CD4-positive, CD25-positive, alpha-beta regulatory T cell (primary cell): ENCODE measurements at regions not wholly inside any gene's neighbourhood (a gene's known extent, or its start where the extent isn't known, plus 50 kb on each side); places are given as distances from the start of the nearest gene placed in this dataset.

Experiments used
- ATAC-seq, 2 donors: fragments of 150-1000 bp; cut with Tn5 transposase; one replicate each; pipeline ENCODE4 v1.10.0; 2021; ENCODE audit warnings: low read depth in 2 of 2, moderate number of reproducible peaks in 2 of 2, moderate library complexity in 1 of 2
- DNase-seq, 3 donors: peaks; one replicate each; pipeline versions ENCODE4 v3.0.0 to v3.0.0-alpha.2; 2012 to 2022; ENCODE audit warnings: mixed read lengths in 1 of 3
- H3K27ac ChIP-seq: one replicate; pipeline ENCODE4 v1.7.0; 2013; ENCODE audit warnings: mild to moderate bottlenecking, low read length; ENCODE audit not compliant: insufficient read depth, poor library complexity, severe bottlenecking
- H3K27me3 ChIP-seq: one replicate; pipeline ENCODE4 v1.7.0; 2013; ENCODE audit warnings: low read length; ENCODE audit not compliant: control insufficient read depth, insufficient read depth
- H3K36me3 ChIP-seq: one replicate; pipeline ENCODE4 v1.7.0; 2013; ENCODE audit warnings: mild to moderate bottlenecking, low read length, moderate library complexity; ENCODE audit not compliant: control insufficient read depth, insufficient read depth
- H3K4me1 ChIP-seq: 2 replicates; pipeline ENCODE4 v1.7.0; 2013; ENCODE audit warnings: mild to moderate bottlenecking, low read length; ENCODE audit not compliant: insufficient read depth, control insufficient read depth, poor library complexity, severe bottlenecking
- H3K4me3 ChIP-seq: one replicate; pipeline ENCODE4 v1.7.0; 2013; ENCODE audit warnings: low read depth, mild to moderate bottlenecking, low read length, moderate library complexity
- H3K9me3 ChIP-seq, 2 experiments: 1 replicate in 1 of 2; 2 replicates in 1 of 2; pipeline ENCODE4 v1.7.0; 2013; ENCODE audit warnings: low read length in 2 of 2, mild to moderate bottlenecking in 1 of 2, moderate library complexity in 1 of 2; ENCODE audit not compliant: control insufficient read depth in 2 of 2
- H3K27ac Mint-ChIP-seq, 3 donors: one replicate each; pipeline ENCODE4 v1.8.0; 2020 to 2022; ENCODE audit warnings: mild to moderate bottlenecking in 3 of 3, mixed read lengths in 3 of 3, moderate library complexity in 2 of 3
- H3K27me3 Mint-ChIP-seq: one replicate; pipeline ENCODE4 v1.8.0; 2022; ENCODE audit warnings: mild to moderate bottlenecking, mixed read lengths
- H3K36me3 Mint-ChIP-seq: one replicate; pipeline ENCODE4 v1.8.0; 2020; ENCODE audit warnings: mixed read lengths
- H3K4me1 Mint-ChIP-seq, 4 donors: one replicate each; pipeline ENCODE4 v1.8.0; 2020 to 2022; ENCODE audit warnings: mixed read lengths in 4 of 4, mild to moderate bottlenecking in 1 of 4
- H3K4me3 Mint-ChIP-seq, 4 donors: one replicate each; pipeline ENCODE4 v1.8.0; 2020 to 2022; ENCODE audit warnings: mild to moderate bottlenecking in 4 of 4, mixed read lengths in 4 of 4, moderate library complexity in 3 of 4
- H3K9me3 Mint-ChIP-seq, 7 donors: one replicate each; pipeline ENCODE4 v1.8.0; 2020 to 2022; ENCODE audit warnings: mixed read lengths in 7 of 7, mild to moderate bottlenecking in 3 of 7, moderate library complexity in 2 of 7

DNA sequence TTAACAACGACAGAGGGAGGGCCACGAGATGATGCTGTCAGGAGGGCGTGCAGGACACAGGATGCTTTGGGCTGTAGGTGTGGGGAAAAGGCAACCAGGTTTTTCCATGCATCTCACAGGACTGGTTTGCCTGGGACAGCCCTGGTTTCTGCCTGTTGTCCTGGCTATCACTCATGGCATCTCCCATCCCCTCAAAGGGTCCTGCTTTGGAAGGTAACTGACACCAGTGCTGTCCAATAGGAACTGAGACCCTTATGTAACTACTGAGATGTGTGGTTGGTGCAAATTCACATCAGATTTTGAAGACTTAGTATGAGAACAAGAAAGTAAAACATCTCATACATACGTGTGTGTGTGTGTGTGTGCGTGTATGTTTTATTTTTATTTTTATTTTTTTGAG is 144.2 kb downstream of the URI1 start:
- Mint-ChIP-seq H3K4me3 (no peak overlapping the region), H3K36me3 (no peaks in the 10 kb centered on the region), H3K4me1 (peaks cover 0 to 5% (median 0%) of the 10 kb centered on the region in 4 donors), H3K27me3 (no peaks in the 10 kb centered on the region), H3K27ac (no peak overlapping the region), H3K9me3 (no peaks in the 10 kb centered on the region)
- H3K4me1 ChIP-seq, result no peaks in the 10 kb centered on the region
- H3K27ac ChIP-seq, result no peak overlapping the region
- H3K4me3 ChIP-seq, result no peak overlapping the region
- ATAC-seq, result no peak
- H3K36me3 ChIP-seq, result no peaks in the 10 kb centered on the region
- no peak for DNase-seq
- H3K27me3 ChIP-seq, result no peaks in the 10 kb centered on the region
- H3K9me3 ChIP-seq, result no peaks in the 10 kb centered on the region

DNA sequence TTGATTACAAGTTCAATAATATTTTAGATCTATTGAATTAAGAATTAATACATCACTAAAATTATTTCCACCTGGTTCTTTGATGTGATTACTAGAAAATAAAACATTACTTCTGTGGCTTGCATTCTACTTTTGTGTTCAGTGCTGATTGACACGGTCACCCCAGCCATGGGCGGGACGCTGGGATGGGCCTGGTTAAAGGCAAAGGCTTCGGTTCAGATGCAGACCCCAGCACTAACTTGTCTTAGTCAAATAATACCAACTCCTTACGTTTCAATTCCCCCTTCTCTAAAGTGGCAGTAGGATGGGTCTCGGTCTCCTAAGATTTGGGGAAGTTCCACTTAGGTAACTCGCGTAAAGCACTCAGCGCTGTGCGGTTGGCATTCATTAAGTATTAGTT is 144.9 kb downstream of the URI1 start:
- no peak overlapping the region for H3K27ac ChIP-seq
- H3K4me3 ChIP-seq, result no peak overlapping the region
- H3K9me3 ChIP-seq, result no peaks in the 10 kb centered on the region
- no peaks in the 10 kb centered on the region for H3K36me3 ChIP-seq
- Mint-ChIP-seq H3K27ac (peak overlapping the region in 1 of 3 donors; percentile 56), H3K27me3 (no peaks in the 10 kb centered on the region), H3K9me3 (no peaks in the 10 kb centered on the region), H3K4me1 (peaks cover 0 to 5% (median 0%) of the 10 kb centered on the region in 4 donors), H3K36me3 (no peaks in the 10 kb centered on the region), H3K4me3 (no peak overlapping the region)
- DNase-seq, result no peak
- no peaks in the 10 kb centered on the region for H3K4me1 ChIP-seq
- no peaks in the 10 kb centered on the region for H3K27me3 ChIP-seq
- ATAC-seq, result no peak

DNA sequence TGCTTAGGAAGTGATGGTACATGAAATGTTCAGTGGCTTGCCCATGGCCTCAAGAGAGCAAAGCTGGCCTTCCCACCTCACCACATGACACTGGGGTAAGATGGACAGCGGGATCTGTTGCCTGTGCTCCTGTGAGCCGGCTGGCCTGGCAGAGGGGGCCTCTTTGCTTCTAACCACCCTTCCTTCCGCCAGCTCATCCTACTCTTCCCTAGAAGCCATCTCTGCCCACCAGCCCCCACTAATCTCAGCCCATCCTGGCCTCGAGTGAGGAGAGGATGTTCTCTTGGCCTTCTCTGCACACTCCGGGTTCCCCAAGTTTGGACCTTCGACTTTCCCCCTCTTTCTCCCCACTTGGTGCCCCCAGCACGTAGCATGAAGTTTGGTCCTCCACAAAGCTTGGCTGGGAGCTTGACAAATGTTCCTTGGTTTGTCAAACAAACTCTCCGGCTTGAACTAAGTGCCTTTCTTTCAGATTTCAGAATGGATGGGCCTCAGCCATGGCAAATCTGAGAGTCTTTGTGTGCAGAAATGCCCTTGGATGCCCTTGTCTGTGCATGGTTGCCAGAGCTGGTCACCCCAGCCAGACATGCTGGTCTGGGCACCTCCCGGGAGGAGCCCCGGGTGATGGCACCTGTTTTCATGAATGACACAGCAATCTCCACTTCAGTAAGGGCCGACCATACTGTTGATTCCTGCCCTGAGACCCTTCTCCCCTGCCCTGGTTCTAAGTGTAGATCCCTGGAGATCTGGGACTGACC is 145.5 kb downstream of the URI1 start:
- H3K4me3 ChIP-seq, result no peak overlapping the region
- no peaks in the 10 kb centered on the region for H3K9me3 ChIP-seq
- DNase-seq (no peak), ATAC-seq (no peak)
- Mint-ChIP-seq H3K36me3 (no peaks in the 10 kb centered on the region), H3K27ac (no peak overlapping the region), H3K4me1 (peaks cover 0 to 5% (median 0%) of the 10 kb centered on the region in 4 donors), H3K9me3 (no peaks in the 10 kb centered on the region), H3K4me3 (no peak overlapping the region), H3K27me3 (no peaks in the 10 kb centered on the region)
- no peak overlapping the region for H3K27ac ChIP-seq
- H3K27me3 ChIP-seq, result no peaks in the 10 kb centered on the region
- no peaks in the 10 kb centered on the region for H3K36me3 ChIP-seq
- no peaks in the 10 kb centered on the region for H3K4me1 ChIP-seq

DNA sequence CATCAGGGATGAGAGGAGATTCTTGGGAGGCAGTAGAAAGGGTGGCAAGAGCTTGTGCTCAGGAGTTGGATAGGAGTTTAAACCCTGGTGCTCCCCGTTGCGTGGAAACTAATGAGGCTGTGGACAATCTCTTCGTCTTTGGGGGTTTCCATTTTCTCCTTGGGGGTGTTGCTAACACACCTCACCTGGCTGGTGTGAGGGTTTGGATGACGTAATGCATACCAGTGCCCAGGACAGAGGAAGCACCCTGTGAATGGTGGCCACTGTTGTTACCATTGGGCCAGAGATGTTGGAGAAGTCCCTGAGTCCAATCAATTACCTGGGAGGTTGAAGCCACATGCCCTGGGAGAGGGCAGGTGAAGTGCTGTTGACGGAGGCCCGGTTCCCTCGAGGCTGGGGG is 146.5 kb downstream of the URI1 start:
- Mint-ChIP-seq H3K27ac (no peak overlapping the region), H3K36me3 (no peaks in the 10 kb centered on the region), H3K9me3 (no peaks in the 10 kb centered on the region), H3K4me1 (peaks cover 0 to 5% (median 0%) of the 10 kb centered on the region in 4 donors), H3K27me3 (no peaks in the 10 kb centered on the region), H3K4me3 (no peak overlapping the region)
- no peak overlapping the region for H3K4me3 ChIP-seq
- H3K4me1 ChIP-seq, result no peaks in the 10 kb centered on the region
- H3K27me3 ChIP-seq, result no peaks in the 10 kb centered on the region
- DNase-seq (no peak), ATAC-seq (no peak)
- H3K27ac ChIP-seq, result no peak overlapping the region
- no peaks in the 10 kb centered on the region for H3K36me3 ChIP-seq
- no peaks in the 10 kb centered on the region for H3K9me3 ChIP-seq

DNA sequence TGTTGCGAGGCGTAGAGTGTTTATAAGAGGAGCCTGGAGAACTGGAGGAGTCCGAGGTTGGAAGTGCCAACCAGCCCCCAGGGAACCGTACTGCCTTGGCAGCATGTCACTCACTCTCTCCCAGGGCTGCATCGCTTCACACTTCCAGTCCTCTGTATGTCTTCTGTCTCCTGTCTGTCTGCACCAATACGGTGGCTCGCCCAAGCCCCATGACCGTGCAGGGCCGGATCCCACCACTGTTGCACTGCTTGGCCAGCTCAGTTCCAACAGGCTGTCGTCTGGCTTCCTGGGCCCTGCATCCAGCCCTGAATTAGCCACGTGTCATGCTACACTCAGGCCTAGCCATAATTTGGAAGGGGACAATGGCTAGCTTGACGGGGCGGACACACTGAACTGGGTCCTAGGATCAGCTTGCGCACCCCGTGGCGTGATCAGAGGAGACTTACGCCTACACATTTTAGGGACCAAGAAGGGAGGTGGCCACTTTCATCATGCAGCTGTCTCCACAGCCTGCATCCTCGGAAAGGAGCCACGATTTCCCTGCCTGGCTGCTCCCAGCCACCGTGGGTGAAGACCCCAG is 147.1 kb downstream of the URI1 start:
- Mint-ChIP-seq H3K4me3 (no peak overlapping the region), H3K4me1 (peaks cover 0 to 5% (median 0%) of the 10 kb centered on the region in 4 donors), H3K27ac (no peak overlapping the region), H3K9me3 (no peaks in the 10 kb centered on the region), H3K27me3 (peaks cover 3% of the 10 kb centered on the region), H3K36me3 (no peaks in the 10 kb centered on the region)
- ATAC-seq, result no peak
- Histone ChIP-seq H3K9me3 (no peaks in the 10 kb centered on the region), H3K4me3 (no peak overlapping the region), H3K4me1 (no peaks in the 10 kb centered on the region), H3K27ac (no peak overlapping the region), H3K36me3 (no peaks in the 10 kb centered on the region), H3K27me3 (no peaks in the 10 kb centered on the region)
- no peak for DNase-seq

DNA sequence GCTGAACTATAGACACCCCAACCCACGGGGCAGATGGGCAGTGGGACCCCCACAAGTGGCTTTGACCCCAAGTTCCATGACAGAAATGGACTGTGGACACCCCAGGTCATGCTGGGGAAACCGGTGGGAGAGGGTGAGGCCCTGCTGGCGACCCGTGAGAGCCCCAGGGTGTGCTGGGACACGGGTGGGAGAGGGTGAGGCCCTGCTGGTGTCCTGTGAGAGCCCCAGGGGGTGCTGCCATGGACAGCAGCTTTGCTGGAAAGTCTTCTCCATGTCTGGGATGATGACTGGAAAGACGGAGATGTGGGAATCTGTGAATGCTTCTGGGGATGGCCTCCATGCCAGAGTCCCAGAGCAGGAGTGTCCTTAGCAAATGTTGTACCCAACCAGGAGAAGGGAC is 148.4 kb downstream of the URI1 start:
- Histone ChIP-seq H3K27me3 (no peaks in the 10 kb centered on the region), H3K4me1 (no peaks in the 10 kb centered on the region), H3K27ac (no peak overlapping the region), H3K9me3 (no peaks in the 10 kb centered on the region), H3K36me3 (no peaks in the 10 kb centered on the region), H3K4me3 (no peak overlapping the region)
- no peak overlapping the region for H3K4me3 Mint-ChIP-seq
- no peaks in the 10 kb centered on the region for H3K9me3 Mint-ChIP-seq
- H3K36me3 Mint-ChIP-seq, result no peaks in the 10 kb centered on the region
- DNase-seq (no peak), ATAC-seq (no peak)
- no peak overlapping the region for H3K27ac Mint-ChIP-seq
- H3K27me3 Mint-ChIP-seq, result peaks cover 7% of the 10 kb centered on the region
- peaks cover 0 to 3% (median 0%) of the 10 kb centered on the region in 4 donors for H3K4me1 Mint-ChIP-seq

DNA sequence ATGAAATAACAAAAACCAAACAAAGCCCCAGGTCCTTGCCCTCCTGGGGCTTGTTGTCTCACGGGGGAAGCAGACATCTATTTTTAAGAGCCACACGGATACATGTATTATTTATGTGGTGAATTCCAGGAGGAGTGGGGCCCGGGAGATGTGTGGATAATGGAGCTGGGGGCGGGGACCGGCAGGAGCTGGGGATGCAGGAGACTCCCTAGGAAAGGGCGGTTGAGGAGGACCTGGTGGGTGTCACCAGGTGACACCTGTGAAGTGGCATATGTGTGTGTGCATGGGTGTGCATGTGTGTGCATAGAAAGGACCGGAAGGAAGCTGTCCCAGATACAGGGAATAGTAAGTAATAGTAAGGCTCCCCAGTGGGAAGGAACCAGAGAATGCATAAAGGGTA is 148.9 kb downstream of the URI1 start:
- Mint-ChIP-seq H3K27ac (no peak overlapping the region), H3K4me3 (no peak overlapping the region), H3K27me3 (peaks cover 7% of the 10 kb centered on the region), H3K9me3 (no peaks in the 10 kb centered on the region), H3K4me1 (no peaks in the 10 kb centered on the region), H3K36me3 (no peaks in the 10 kb centered on the region)
- no peak for ATAC-seq
- no peaks in the 10 kb centered on the region for H3K27me3 ChIP-seq
- H3K9me3 ChIP-seq, result no peaks in the 10 kb centered on the region
- H3K4me3 ChIP-seq, result no peak overlapping the region
- no peak overlapping the region for H3K27ac ChIP-seq
- no peaks in the 10 kb centered on the region for H3K4me1 ChIP-seq
- no peak for DNase-seq
- no peaks in the 10 kb centered on the region for H3K36me3 ChIP-seq

DNA sequence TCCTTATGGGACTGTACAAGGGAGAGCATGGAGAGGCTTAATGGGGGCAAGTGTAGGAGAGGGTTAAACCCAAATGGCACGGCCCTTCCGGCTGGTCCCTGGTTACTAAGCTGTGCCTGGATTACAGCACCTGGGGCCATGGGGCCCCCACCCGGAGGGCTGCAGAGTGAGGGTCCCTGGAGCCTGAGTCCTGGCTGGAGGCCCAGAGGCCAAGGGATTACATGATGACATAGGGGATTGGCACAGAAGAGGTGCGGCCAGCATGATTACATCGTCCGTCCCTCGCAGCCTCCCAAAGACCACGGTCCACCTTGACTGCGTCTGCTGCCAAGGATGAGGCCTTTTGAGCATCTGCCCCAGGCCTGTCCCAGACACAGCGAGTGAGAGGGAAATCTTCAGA is 149.4 kb downstream of the URI1 start:
- Mint-ChIP-seq H3K4me3 (no peak overlapping the region), H3K9me3 (no peaks in the 10 kb centered on the region), H3K27ac (no peak overlapping the region), H3K4me1 (no peaks in the 10 kb centered on the region), H3K27me3 (peaks cover 7% of the 10 kb centered on the region), H3K36me3 (no peaks in the 10 kb centered on the region)
- Histone ChIP-seq H3K4me3 (no peak overlapping the region), H3K36me3 (no peaks in the 10 kb centered on the region), H3K9me3 (no peaks in the 10 kb centered on the region), H3K27me3 (no peaks in the 10 kb centered on the region), H3K4me1 (no peaks in the 10 kb centered on the region), H3K27ac (no peak overlapping the region)
- DNase-seq (no peak), ATAC-seq (no peak)
